CD4-positive, alpha-beta memory T cell (primary cell): ENCODE measurements at regions not wholly inside any gene's neighbourhood (a gene's known extent, or its start where the extent isn't known, plus 50 kb on each side); places are given as distances from the start of the nearest gene placed in this dataset.
"Not testable (repeated sequence)": the region's sequence is repeated elsewhere in the genome, so short reads cannot be mapped to it uniquely, and the experiment has no call there.

ENCODE experiments used
- CTCF ChIA-PET: fragments of 350-600 bp; sonication (Branson Sonifier 250); formaldehyde crosslinking; loops from one replicate; lab custom pipeline; 2021; ENCODE audit warnings: inconsistent platforms; ENCODE audit not compliant: partially characterized antibody; lab: Charles Lee
- POLR2A ChIA-PET: fragments of 350-600 bp; sonication (Branson Sonifier 250); formaldehyde crosslinking; loops from one replicate; lab custom pipeline; 2021; ENCODE audit not compliant: partially characterized antibody; lab: Charles Lee
- DNase-seq, 5 donors: peaks; one replicate each; pipeline versions ENCODE4 v3.0.0 to v3.0.0-alpha.2; 2020 to 2022; ENCODE audit warnings: mixed read lengths in 1 of 5
- H3K27ac ChIP-seq: one replicate; pipeline ENCODE4 v1.7.0; 2013; ENCODE audit warnings: low read depth, low read length
- H3K27me3 ChIP-seq: 2 replicates; pipeline ENCODE4 v1.7.0; 2013; ENCODE audit warnings: mild to moderate bottlenecking, low read length, moderate library complexity; ENCODE audit not compliant: insufficient read depth
- H3K36me3 ChIP-seq: 2 replicates; pipeline ENCODE4 v1.7.0; 2013; ENCODE audit warnings: mild to moderate bottlenecking, low read length, moderate library complexity; ENCODE audit not compliant: insufficient read depth
- H3K4me1 ChIP-seq: 2 replicates; pipeline ENCODE4 v1.7.0; 2013; ENCODE audit warnings: mild to moderate bottlenecking, low read length, moderate library complexity; ENCODE audit not compliant: insufficient read depth
- H3K4me3 ChIP-seq, 2 donors: one replicate each; pipeline ENCODE4 v1.7.0; 2013; ENCODE audit warnings: low read length in 2 of 2, mild to moderate bottlenecking in 1 of 2
- H3K9me3 ChIP-seq, 2 donors: one replicate each; pipeline ENCODE4 v1.7.0; 2013; ENCODE audit warnings: low read length in 2 of 2, control low read depth in 1 of 2; ENCODE audit not compliant: control insufficient read depth in 1 of 2
- H3K27ac Mint-ChIP-seq, 7 donors: one replicate each; pipeline ENCODE4 v1.8.0; 2020 to 2021; ENCODE audit warnings: mixed read lengths in 7 of 7, mild to moderate bottlenecking in 6 of 7, inconsistent platforms in 3 of 7, moderate library complexity in 3 of 7
- H3K27me3 Mint-ChIP-seq, 2 donors: one replicate each; pipeline ENCODE4 v1.8.0; 2020 to 2021; ENCODE audit warnings: mixed read lengths in 2 of 2
- H3K36me3 Mint-ChIP-seq, 2 donors: one replicate each; pipeline ENCODE4 v1.8.0; 2020 to 2021; ENCODE audit warnings: mixed read lengths in 2 of 2, inconsistent platforms in 1 of 2, mild to moderate bottlenecking in 1 of 2
- H3K4me1 Mint-ChIP-seq, 4 donors: one replicate each; pipeline ENCODE4 v1.8.0; 2020 to 2021; ENCODE audit warnings: mixed read lengths in 4 of 4, mild to moderate bottlenecking in 1 of 4
- H3K4me3 Mint-ChIP-seq, 8 donors: one replicate each; pipeline ENCODE4 v1.8.0; 2020 to 2021; ENCODE audit warnings: mixed read lengths in 8 of 8, mild to moderate bottlenecking in 7 of 8, moderate library complexity in 6 of 8, inconsistent platforms in 3 of 8
- H3K9me3 Mint-ChIP-seq, 8 donors: one replicate each; pipeline ENCODE4 v1.8.0; 2020 to 2021; ENCODE audit warnings: mixed read lengths in 8 of 8, mild to moderate bottlenecking in 5 of 8, inconsistent platforms in 3 of 8, moderate library complexity in 1 of 8
- intact Hi-C: fragments of 100-400 bp; cut with micrococcal nuclease; formaldehyde crosslinking; loops from one replicate; pipeline ENCODE4 v1.15.1; 2023

GRCh38 chrX:77060572-77060971, 386.6 kb upstream of the FGF16 start:
- no peaks in the 10 kb centered on the region for H3K36me3 Mint-ChIP-seq
- no peaks in the 10 kb centered on the region for H3K36me3 ChIP-seq
- H3K27me3 Mint-ChIP-seq = no peaks in the 10 kb centered on the region
- H3K27me3 ChIP-seq = no peaks in the 10 kb centered on the region
- no peak overlapping the region for H3K27ac ChIP-seq
- H3K4me1 Mint-ChIP-seq = no peaks in the 10 kb centered on the region
- intact Hi-C loops = no loop called here
- H3K4me1 ChIP-seq = no peaks in the 10 kb centered on the region
- peaks cover 0 to 2% (median 0%) of the 10 kb centered on the region in 8 donors for H3K9me3 Mint-ChIP-seq
- H3K27ac Mint-ChIP-seq = no peak overlapping the region
- DNase-seq = no peak
- POLR2A ChIA-PET = no interaction called here
- no peak overlapping the region for H3K4me3 ChIP-seq
- H3K4me3 Mint-ChIP-seq = no peak overlapping the region
- CTCF ChIA-PET = no interaction called here
- no peaks in the 10 kb centered on the region for H3K9me3 ChIP-seq

GRCh38 chrX:77061022-77061421, 386.2 kb upstream of the FGF16 start:
- Mint-ChIP-seq H3K27ac (no peak overlapping the region), H3K9me3 (peaks cover 0 to 2% (median 0%) of the 10 kb centered on the region in 8 donors), H3K36me3 (no peaks in the 10 kb centered on the region), H3K4me3 (no peak overlapping the region), H3K27me3 (no peaks in the 10 kb centered on the region), H3K4me1 (no peaks in the 10 kb centered on the region)
- Histone ChIP-seq H3K36me3 (no peaks in the 10 kb centered on the region), H3K27me3 (no peaks in the 10 kb centered on the region), H3K9me3 (no peaks in the 10 kb centered on the region), H3K4me3 (no peak overlapping the region), H3K27ac (no peak overlapping the region), H3K4me1 (no peaks in the 10 kb centered on the region)
- ChIA-PET CTCF (no interaction called here), POLR2A (no interaction called here)
- intact Hi-C loops = no loop called here
- DNase-seq = no peak

GRCh38 chrX:77061545-77061944, 385.6 kb upstream of the FGF16 start:
- H3K4me3 ChIP-seq = no peak overlapping the region
- Mint-ChIP-seq H3K36me3 (no peaks in the 10 kb centered on the region), H3K4me1 (no peaks in the 10 kb centered on the region), H3K4me3 (no peak overlapping the region), H3K27me3 (no peaks in the 10 kb centered on the region), H3K27ac (no peak overlapping the region), H3K9me3 (peaks cover 0 to 2% (median 0%) of the 10 kb centered on the region in 8 donors)
- H3K27me3 ChIP-seq = no peaks in the 10 kb centered on the region
- ChIA-PET CTCF (no interaction called here), POLR2A (no interaction called here)
- H3K9me3 ChIP-seq = no peaks in the 10 kb centered on the region
- no peak for DNase-seq
- H3K36me3 ChIP-seq = no peaks in the 10 kb centered on the region
- intact Hi-C loops = no loop called here
- H3K27ac ChIP-seq = no peak overlapping the region
- no peaks in the 10 kb centered on the region for H3K4me1 ChIP-seq

GRCh38 chrX:77065896-77066295, 381.3 kb upstream of the FGF16 start:
- ChIA-PET POLR2A (no interaction called here), CTCF (no interaction called here)
- Mint-ChIP-seq H3K36me3 (no peaks in the 10 kb centered on the region), H3K27me3 (no peaks in the 10 kb centered on the region), H3K9me3 (peaks cover 0 to 2% (median 0%) of the 10 kb centered on the region in 8 donors), H3K4me3 (no peak overlapping the region), H3K27ac (no peak overlapping the region), H3K4me1 (peaks cover 0 to 10% (median 5%) of the 10 kb centered on the region in 4 donors)
- no peak overlapping the region for H3K27ac ChIP-seq
- no peaks in the 10 kb centered on the region for H3K4me1 ChIP-seq
- H3K4me3 ChIP-seq = no peak overlapping the region
- no peaks in the 10 kb centered on the region for H3K9me3 ChIP-seq
- H3K27me3 ChIP-seq = no peaks in the 10 kb centered on the region
- no peak for DNase-seq
- intact Hi-C loops = no loop called here
- no peaks in the 10 kb centered on the region for H3K36me3 ChIP-seq

- Mint-ChIP-seq H3K9me3 (peaks cover 0 to 2% (median 0%) of the 10 kb centered on the region in 8 donors), H3K4me1 (peaks cover 0 to 10% (median 5%) of the 10 kb centered on the region in 4 donors), H3K4me3 (peak overlapping the region in 1 of 8 donors; percentile 32), H3K36me3 (no peaks in the 10 kb centered on the region), H3K27me3 (no peaks in the 10 kb centered on the region), H3K27ac (peak overlapping the region in 1 of 7 donors; percentile 74)
- Histone ChIP-seq H3K9me3 (no peaks in the 10 kb centered on the region), H3K4me1 (no peaks in the 10 kb centered on the region), H3K4me3 (no peak overlapping the region), H3K27ac (no peak overlapping the region), H3K36me3 (no peaks in the 10 kb centered on the region), H3K27me3 (no peaks in the 10 kb centered on the region)
- ChIA-PET CTCF (no interaction called here), POLR2A (no interaction called here)
- DNase-seq = no peak
- intact Hi-C loops = no loop called here
These were observed 376.8 kb upstream of the FGF16 start for GRCh38 chrX:77070202-77070918.

GRCh38 chrX:77076896-77077295, 370.3 kb upstream of the FGF16 start:
- H3K36me3 Mint-ChIP-seq = no peaks in the 10 kb centered on the region
- no peak overlapping the region for H3K27ac Mint-ChIP-seq
- DNase-seq = no peak
- no peak overlapping the region for H3K4me3 Mint-ChIP-seq
- ChIA-PET CTCF (no interaction called here), POLR2A (no interaction called here)
- Histone ChIP-seq H3K4me3 (no peak overlapping the region), H3K27ac (no peak overlapping the region), H3K27me3 (no peaks in the 10 kb centered on the region), H3K4me1 (no peaks in the 10 kb centered on the region), H3K9me3 (no peaks in the 10 kb centered on the region), H3K36me3 (no peaks in the 10 kb centered on the region)
- peaks cover 0 to 36% (median 20%) of the 10 kb centered on the region in 8 donors for H3K9me3 Mint-ChIP-seq
- H3K27me3 Mint-ChIP-seq = no peaks in the 10 kb centered on the region
- H3K4me1 Mint-ChIP-seq = no peaks in the 10 kb centered on the region
- intact Hi-C loops = no loop called here

- H3K4me3 Mint-ChIP-seq, H3K4me1 ChIP-seq, H3K27ac ChIP-seq, H3K27ac Mint-ChIP-seq, H3K36me3 ChIP-seq, H3K36me3 Mint-ChIP-seq, CTCF ChIA-PET, H3K4me1 Mint-ChIP-seq, DNase-seq, H3K4me3 ChIP-seq, POLR2A ChIA-PET, H3K9me3 ChIP-seq, H3K27me3 ChIP-seq, intact Hi-C loops, H3K27me3 Mint-ChIP-seq: not testable (repeated sequence)
- peaks cover 0 to 33% (median 21%) of the 10 kb centered on the region in 8 donors for H3K9me3 Mint-ChIP-seq
These were observed 366.0 kb upstream of the FGF16 start for GRCh38 chrX:77081237-77081636.
